ENCODE measurements at regions not wholly inside any gene's neighbourhood (a gene's known extent, or its start where the extent isn't known, plus 50 kb on each side); places are given as distances from the start of the nearest gene placed in this dataset.

DNA sequence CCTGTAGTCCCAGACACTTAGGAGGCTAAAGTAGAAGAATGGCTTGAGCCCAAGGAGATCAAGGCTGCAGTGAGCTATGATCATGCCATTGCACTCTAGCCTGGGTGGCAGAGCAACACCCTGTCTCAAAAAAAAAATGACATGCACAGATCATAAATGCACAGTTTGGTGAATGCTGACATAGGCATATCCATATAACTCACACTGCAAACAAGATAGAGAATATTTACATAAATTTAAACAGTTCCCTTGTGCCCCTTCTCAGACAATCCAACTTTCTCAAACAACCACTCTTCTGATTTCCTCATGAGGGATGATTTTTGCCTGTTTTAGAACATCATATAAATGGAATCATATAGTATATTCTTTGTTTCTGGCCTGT is 88.7 kb upstream of the CAST start:
- ChIA-PET POLR2A (interaction anchor here (0.6 to 1.2 kb wide), 5 partner anchors 11 to 609 kb away, joined by 3 to 5 read pairs (median 4); partner anchors contain the start of gene RIOK2), CTCF (interaction anchor here (1.5 kb wide), 1 partner anchor 28 kb away, joined by 4 read pairs; no protein-coding TSS in a partner anchor)
- DNase-seq (ENCODE audit: low read depth, low spot score) = no peak
- Histone ChIP-seq H3K4me3 (ENCODE audit: low read depth, low read length) (no peak overlapping the region), H3K27ac (ENCODE audit: low read depth, low read length) (peak overlapping the region; percentile 34), H3K9me3 (ENCODE audit: control insufficient read depth, insufficient read depth, low read length) (no peaks in the 10 kb centered on the region), H3K27me3 (ENCODE audit: control insufficient read depth, insufficient read depth, low read length) (no peaks in the 10 kb centered on the region)
- TF ChIP-seq, protein P1, sequence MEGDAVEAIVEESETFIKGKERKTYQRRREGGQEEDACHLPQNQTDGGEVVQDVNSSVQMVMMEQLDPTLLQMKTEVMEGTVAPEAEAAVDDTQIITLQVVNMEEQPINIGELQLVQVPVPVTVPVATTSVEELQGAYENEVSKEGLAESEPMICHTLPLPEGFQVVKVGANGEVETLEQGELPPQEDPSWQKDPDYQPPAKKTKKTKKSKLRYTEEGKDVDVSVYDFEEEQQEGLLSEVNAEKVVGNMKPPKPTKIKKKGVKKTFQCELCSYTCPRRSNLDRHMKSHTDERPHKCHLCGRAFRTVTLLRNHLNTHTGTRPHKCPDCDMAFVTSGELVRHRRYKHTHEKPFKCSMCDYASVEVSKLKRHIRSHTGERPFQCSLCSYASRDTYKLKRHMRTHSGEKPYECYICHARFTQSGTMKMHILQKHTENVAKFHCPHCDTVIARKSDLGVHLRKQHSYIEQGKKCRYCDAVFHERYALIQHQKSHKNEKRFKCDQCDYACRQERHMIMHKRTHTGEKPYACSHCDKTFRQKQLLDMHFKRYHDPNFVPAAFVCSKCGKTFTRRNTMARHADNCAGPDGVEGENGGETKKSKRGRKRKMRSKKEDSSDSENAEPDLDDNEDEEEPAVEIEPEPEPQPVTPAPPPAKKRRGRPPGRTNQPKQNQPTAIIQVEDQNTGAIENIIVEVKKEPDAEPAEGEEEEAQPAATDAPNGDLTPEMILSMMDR (IDR thresholded peaks at IDR 0.05; ENCODE audit: low read depth, low read length) = no peak

DNA sequence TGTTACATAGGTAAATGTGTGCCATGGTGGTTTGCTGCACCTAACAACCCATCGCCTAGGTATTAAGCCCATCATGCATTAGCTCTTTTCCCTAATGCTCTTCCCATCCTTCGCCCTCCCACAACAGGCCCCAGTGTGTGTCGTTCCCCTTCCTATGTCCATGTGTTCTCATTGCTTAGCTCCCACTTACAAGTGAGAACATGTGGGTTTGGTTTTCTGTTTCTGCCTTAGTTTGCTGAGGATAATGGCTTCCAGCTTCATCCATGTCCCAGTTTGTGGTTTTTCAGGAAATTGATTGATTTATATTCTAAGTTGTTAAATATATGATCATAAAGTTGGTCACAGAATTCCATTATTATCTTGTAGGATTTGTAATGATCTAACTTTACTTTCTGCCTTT is 85.3 kb upstream of the CAST start:
- DNase-seq (ENCODE audit: low read depth, low spot score) = no peak
- Histone ChIP-seq H3K4me3 (ENCODE audit: low read depth, low read length) (no peak overlapping the region), H3K27ac (ENCODE audit: low read depth, low read length) (no peak overlapping the region), H3K9me3 (ENCODE audit: control insufficient read depth, insufficient read depth, low read length) (no peaks in the 10 kb centered on the region), H3K27me3 (ENCODE audit: control insufficient read depth, insufficient read depth, low read length) (no peaks in the 10 kb centered on the region)
- TF ChIP-seq, protein P1 (IDR thresholded peaks at IDR 0.05; ENCODE audit: low read depth, low read length) = no peak
- ChIA-PET POLR2A (no interaction called here), CTCF (no interaction called here)

DNA sequence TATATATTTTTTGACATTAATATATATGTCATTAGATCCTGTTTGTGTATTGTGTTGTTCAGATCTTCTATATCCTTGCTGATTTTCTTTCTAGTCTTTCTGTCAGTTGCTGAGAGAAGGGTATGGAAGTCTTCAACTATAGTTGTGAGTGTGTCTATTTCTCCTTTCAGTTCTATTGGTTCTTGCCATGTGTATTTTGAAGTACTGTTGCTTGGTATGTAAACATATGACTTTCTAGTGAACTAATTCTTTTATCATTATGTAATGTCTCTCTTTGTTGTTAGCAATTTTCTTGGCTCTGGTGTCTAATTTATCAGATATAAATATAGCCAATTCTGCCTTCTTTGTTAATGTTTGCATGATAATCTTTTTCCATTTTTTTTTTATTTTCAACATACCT is 84.3 kb upstream of the CAST start:
- Histone ChIP-seq H3K27ac (ENCODE audit: low read depth, low read length) (no peak overlapping the region), H3K4me3 (ENCODE audit: low read depth, low read length) (no peak overlapping the region), H3K27me3 (ENCODE audit: control insufficient read depth, insufficient read depth, low read length) (no peaks in the 10 kb centered on the region), H3K9me3 (ENCODE audit: control insufficient read depth, insufficient read depth, low read length) (no peaks in the 10 kb centered on the region)
- DNase-seq (ENCODE audit: low read depth, low spot score) = no peak
- POLR2A ChIA-PET = no interaction called here
- TF ChIP-seq, protein P1 (IDR thresholded peaks at IDR 0.05; ENCODE audit: low read depth, low read length) = no peak
- CTCF ChIA-PET = no interaction called here

DNA sequence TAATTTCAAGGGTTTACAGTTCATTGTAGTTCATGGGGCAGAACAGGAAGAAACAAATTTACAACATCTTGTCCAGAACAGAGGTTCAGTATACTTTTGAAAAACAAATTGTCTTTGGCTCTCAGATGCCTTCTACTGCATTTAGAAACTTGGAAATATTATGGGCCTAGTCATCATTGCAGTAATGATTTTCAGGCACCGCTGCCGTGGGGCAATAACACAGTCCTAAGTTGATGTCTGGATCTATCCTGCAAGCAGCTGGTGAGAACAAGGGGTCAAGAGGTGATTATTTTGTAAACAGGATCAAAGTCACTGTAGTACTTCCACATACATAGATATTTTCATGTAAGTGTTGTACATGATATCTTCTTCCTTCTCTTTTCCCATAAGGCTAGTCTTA is 82.5 kb upstream of the CAST start:
- ChIA-PET POLR2A (no interaction called here), CTCF (no interaction called here)
- Histone ChIP-seq H3K27me3 (ENCODE audit: control insufficient read depth, insufficient read depth, low read length) (no peaks in the 10 kb centered on the region), H3K4me3 (ENCODE audit: low read depth, low read length) (no peak overlapping the region), H3K9me3 (ENCODE audit: control insufficient read depth, insufficient read depth, low read length) (no peaks in the 10 kb centered on the region), H3K27ac (ENCODE audit: low read depth, low read length) (no peak overlapping the region)
- DNase-seq (ENCODE audit: low read depth, low spot score) = no peak
- TF ChIP-seq, protein P1 (IDR thresholded peaks at IDR 0.05; ENCODE audit: low read depth, low read length) = no peak

DNA sequence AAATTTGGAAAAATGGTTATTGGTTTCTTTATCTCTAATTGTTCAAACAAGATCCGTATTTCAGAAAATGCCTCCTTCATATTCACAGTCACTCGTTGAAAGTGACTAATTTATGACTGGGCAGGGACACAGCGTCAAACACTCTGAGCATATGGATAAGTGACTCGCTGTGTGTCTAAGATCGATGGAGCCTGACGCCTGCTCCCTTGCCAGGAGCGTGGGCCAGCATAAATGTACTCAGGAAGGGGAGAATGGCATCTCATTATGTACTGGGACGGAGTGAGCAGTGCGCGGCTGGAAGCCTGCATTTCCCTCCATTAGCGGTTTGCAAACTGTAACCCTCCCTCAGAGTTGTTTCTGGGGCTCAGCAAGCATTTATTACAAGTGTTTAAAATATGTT is 79.8 kb upstream of the CAST start:
- H3K4me3 ChIP-seq (ENCODE audit: low read depth, low read length) = no peak overlapping the region
- H3K9me3 ChIP-seq (ENCODE audit: control insufficient read depth, insufficient read depth, low read length) = no peaks in the 10 kb centered on the region
- ChIA-PET POLR2A (no interaction called here), CTCF (interaction anchor here (1.0 kb wide), 1 partner anchor 13 kb away, joined by 3 read pairs; no protein-coding TSS in a partner anchor)
- H3K27me3 ChIP-seq (ENCODE audit: control insufficient read depth, insufficient read depth, low read length) = no peaks in the 10 kb centered on the region
- H3K27ac ChIP-seq (ENCODE audit: low read depth, low read length) = no peak overlapping the region
- TF ChIP-seq, protein P1 (IDR thresholded peaks at IDR 0.05; ENCODE audit: low read depth, low read length) = no peak
- DNase-seq (ENCODE audit: low read depth, low spot score) = no peak
